T-helper 2 cell treated with Interferon-gamma antibody and Interleukin-4, amounts not matched to agents 5 μg/mL and 100 μg/mL, for 36 hours (primary cell): ENCODE measurements at regions not wholly inside any gene's neighbourhood (a gene's known extent, or its start where the extent isn't known, plus 50 kb on each side); places are given as distances from the start of the nearest gene placed in this dataset.

Experiments
- DNase-seq: peaks from one replicate; pipeline ENCODE4 v3.0.0; 2021; ENCODE audit warnings: low spot score
- H3K27ac Mint-ChIP-seq: one replicate; pipeline ENCODE4 v1.8.0; 2021; ENCODE audit warnings: mild to moderate bottlenecking, mixed read lengths
- H3K27me3 Mint-ChIP-seq: one replicate; pipeline ENCODE4 v1.8.0; 2021; ENCODE audit warnings: low read depth, mixed read lengths
- H3K36me3 Mint-ChIP-seq: one replicate; pipeline ENCODE4 v1.8.0; 2021; ENCODE audit warnings: low read depth, mixed read lengths
- H3K4me1 Mint-ChIP-seq: one replicate; pipeline ENCODE4 v1.8.0; 2021; ENCODE audit warnings: low read depth, mixed read lengths
- H3K4me3 Mint-ChIP-seq: one replicate; pipeline ENCODE4 v1.8.0; 2022; ENCODE audit warnings: mild to moderate bottlenecking, moderate library complexity, mixed read lengths
- H3K9me3 Mint-ChIP-seq: one replicate; pipeline ENCODE4 v1.8.0; 2021; ENCODE audit warnings: mixed read lengths

- Mint-ChIP-seq H3K9me3 (no peaks in the 10 kb centered on the region), H3K27ac (no peak overlapping the region), H3K36me3 (no peaks in the 10 kb centered on the region), H3K4me1 (no peaks in the 10 kb centered on the region), H3K27me3 (peaks cover 5% of the 10 kb centered on the region), H3K4me3 (no peak overlapping the region)
- DNase-seq: no peak
Measured at GRCh38 chr9:90451804-90452203, 190.8 kb downstream of the DIRAS2 start.

GRCh38 chr9:90455316-90455715 lies 187.3 kb downstream of the DIRAS2 start:
- Mint-ChIP-seq H3K36me3 (no peaks in the 10 kb centered on the region), H3K9me3 (no peaks in the 10 kb centered on the region), H3K27me3 (peaks cover 6% of the 10 kb centered on the region), H3K27ac (no peak overlapping the region), H3K4me1 (no peaks in the 10 kb centered on the region), H3K4me3 (no peak overlapping the region)
- DNase-seq: no peak

GRCh38 chr9:90457386-90458190 lies 185.0 kb downstream of the DIRAS2 start:
- Mint-ChIP-seq H3K27ac (no peak overlapping the region), H3K9me3 (no peaks in the 10 kb centered on the region), H3K4me3 (no peak overlapping the region), H3K36me3 (no peaks in the 10 kb centered on the region), H3K27me3 (peaks cover 5% of the 10 kb centered on the region), H3K4me1 (no peaks in the 10 kb centered on the region)
- DNase-seq: no peak

GRCh38 chr9:90458485-90458884 lies 184.1 kb downstream of the DIRAS2 start:
- Mint-ChIP-seq H3K9me3 (no peaks in the 10 kb centered on the region), H3K4me1 (no peaks in the 10 kb centered on the region), H3K27me3 (peaks cover 5% of the 10 kb centered on the region), H3K27ac (no peak overlapping the region), H3K4me3 (no peak overlapping the region), H3K36me3 (no peaks in the 10 kb centered on the region)
- DNase-seq: no peak

- Mint-ChIP-seq H3K4me1 (no peaks in the 10 kb centered on the region), H3K27me3 (peaks cover 5% of the 10 kb centered on the region), H3K9me3 (no peaks in the 10 kb centered on the region), H3K4me3 (no peak overlapping the region), H3K36me3 (no peaks in the 10 kb centered on the region), H3K27ac (no peak overlapping the region)
- DNase-seq: no peak
Measured at GRCh38 chr9:90459321-90459720, 183.3 kb downstream of the DIRAS2 start.

GRCh38 chr9:90460220-90460619 lies 182.4 kb downstream of the DIRAS2 start:
- H3K27ac Mint-ChIP-seq: no peak overlapping the region
- no peaks in the 10 kb centered on the region for H3K4me1 Mint-ChIP-seq
- no peak overlapping the region for H3K4me3 Mint-ChIP-seq
- H3K27me3 Mint-ChIP-seq: peaks cover 5% of the 10 kb centered on the region
- no peaks in the 10 kb centered on the region for H3K9me3 Mint-ChIP-seq
- DNase-seq: no peak
- H3K36me3 Mint-ChIP-seq: no peaks in the 10 kb centered on the region

- H3K27ac Mint-ChIP-seq: no peak overlapping the region
Measured at GRCh38 chr9:90464978-90465377, 177.6 kb downstream of the DIRAS2 start.

GRCh38 chr9:90466441-90466840 lies 176.2 kb downstream of the DIRAS2 start:
- Mint-ChIP-seq H3K27me3 (peaks cover 3% of the 10 kb centered on the region), H3K36me3 (no peaks in the 10 kb centered on the region), H3K9me3 (no peaks in the 10 kb centered on the region), H3K4me3 (no peak overlapping the region), H3K27ac (no peak overlapping the region), H3K4me1 (no peaks in the 10 kb centered on the region)
- DNase-seq: no peak

More at GRCh38 chr9:90464978-90465377, 177.6 kb downstream of the DIRAS2 start:
- DNase-seq: no peak
- Mint-ChIP-seq H3K9me3 (no peaks in the 10 kb centered on the region), H3K36me3 (no peaks in the 10 kb centered on the region), H3K27me3 (peaks cover 3% of the 10 kb centered on the region), H3K4me1 (no peaks in the 10 kb centered on the region), H3K4me3 (no peak overlapping the region)

GRCh38 chr9:90469435-90469834 lies 173.2 kb downstream of the DIRAS2 start:
- H3K27ac Mint-ChIP-seq: no peak overlapping the region
- DNase-seq: no peak
- H3K4me1 Mint-ChIP-seq: no peaks in the 10 kb centered on the region
- no peak overlapping the region for H3K4me3 Mint-ChIP-seq
- H3K9me3 Mint-ChIP-seq: no peaks in the 10 kb centered on the region
- H3K36me3 Mint-ChIP-seq: no peaks in the 10 kb centered on the region
- H3K27me3 Mint-ChIP-seq: peaks cover 4% of the 10 kb centered on the region

GRCh38 chr9:90469865-90470387 lies 172.7 kb downstream of the DIRAS2 start:
- Mint-ChIP-seq H3K4me1 (no peaks in the 10 kb centered on the region), H3K36me3 (no peaks in the 10 kb centered on the region), H3K4me3 (no peak overlapping the region), H3K27me3 (peaks cover 4% of the 10 kb centered on the region), H3K9me3 (no peaks in the 10 kb centered on the region), H3K27ac (no peak overlapping the region)
- no peak for DNase-seq

- DNase-seq: no peak
- no peaks in the 10 kb centered on the region for H3K4me1 Mint-ChIP-seq
- peaks cover 5% of the 10 kb centered on the region for H3K27me3 Mint-ChIP-seq
- H3K4me3 Mint-ChIP-seq: no peak overlapping the region
- H3K27ac Mint-ChIP-seq: no peak overlapping the region
- H3K9me3 Mint-ChIP-seq: no peaks in the 10 kb centered on the region
- no peaks in the 10 kb centered on the region for H3K36me3 Mint-ChIP-seq
Measured at GRCh38 chr9:90476058-90476457, 166.6 kb downstream of the DIRAS2 start.

GRCh38 chr9:90477535-90477934 lies 165.1 kb downstream of the DIRAS2 start:
- no peak overlapping the region for H3K27ac Mint-ChIP-seq

GRCh38 chr9:90478821-90479220 lies 163.8 kb downstream of the DIRAS2 start:
- no peak for DNase-seq
- Mint-ChIP-seq H3K4me1 (no peaks in the 10 kb centered on the region), H3K9me3 (no peaks in the 10 kb centered on the region), H3K4me3 (no peak overlapping the region), H3K27ac (no peak overlapping the region), H3K36me3 (no peaks in the 10 kb centered on the region), H3K27me3 (peaks cover 4% of the 10 kb centered on the region)

More at GRCh38 chr9:90477535-90477934, 165.1 kb downstream of the DIRAS2 start:
- Mint-ChIP-seq H3K4me1 (no peaks in the 10 kb centered on the region), H3K27me3 (peaks cover 5% of the 10 kb centered on the region), H3K36me3 (no peaks in the 10 kb centered on the region), H3K9me3 (no peaks in the 10 kb centered on the region), H3K4me3 (no peak overlapping the region)
- DNase-seq: no peak

GRCh38 chr9:90485028-90485427 lies 157.6 kb downstream of the DIRAS2 start:
- H3K36me3 Mint-ChIP-seq: no peaks in the 10 kb centered on the region

GRCh38 chr9:90489066-90489465 lies 153.6 kb downstream of the DIRAS2 start:
- no peak for DNase-seq
- no peaks in the 10 kb centered on the region for H3K9me3 Mint-ChIP-seq
- H3K4me1 Mint-ChIP-seq: no peaks in the 10 kb centered on the region
- H3K36me3 Mint-ChIP-seq: no peaks in the 10 kb centered on the region
- no peak overlapping the region for H3K4me3 Mint-ChIP-seq
- peaks cover 3% of the 10 kb centered on the region for H3K27me3 Mint-ChIP-seq
- no peak overlapping the region for H3K27ac Mint-ChIP-seq

More at GRCh38 chr9:90485028-90485427, 157.6 kb downstream of the DIRAS2 start:
- DNase-seq: no peak
- Mint-ChIP-seq H3K27ac (no peak overlapping the region), H3K4me1 (no peaks in the 10 kb centered on the region), H3K9me3 (no peaks in the 10 kb centered on the region), H3K4me3 (no peak overlapping the region), H3K27me3 (no peaks in the 10 kb centered on the region)
